ENCODE measurements at regions not wholly inside any gene's neighbourhood (a gene's known extent, or its start where the extent isn't known, plus 50 kb on each side); places are given as distances from the start of the nearest gene placed in this dataset.

DNA sequence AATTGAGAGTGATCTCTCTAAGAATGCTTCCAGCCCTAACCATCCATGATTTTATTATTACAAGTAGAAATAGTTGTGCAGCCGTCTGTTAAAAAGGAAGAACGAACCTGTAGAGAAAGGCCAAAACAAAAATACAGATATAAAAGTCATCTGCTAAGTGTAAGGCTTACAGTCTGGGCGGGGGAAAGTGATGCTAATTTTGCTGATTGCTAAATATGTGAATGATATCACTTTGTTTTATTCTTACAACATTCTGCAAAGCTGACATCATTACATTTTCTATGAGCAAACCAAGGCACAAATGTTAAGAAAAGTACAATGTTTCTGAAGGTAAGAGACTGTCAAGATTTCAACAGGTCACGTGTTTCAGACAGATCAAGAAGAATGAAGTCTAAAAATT is 101.5 kb upstream of the RAP1B start:
- H3K9me3 ChIP-seq = no peaks in the 10 kb centered on the region
- H3K27ac ChIP-seq = no peak overlapping the region
- no peaks in the 10 kb centered on the region for H3K27me3 ChIP-seq
- no peaks in the 10 kb centered on the region for H3K4me1 ChIP-seq
- DNase-seq = no peak
- no peak for TF ChIP-seq CTCF (IDR thresholded peaks at IDR 0.05)
- no peaks in the 10 kb centered on the region for H3K36me3 ChIP-seq
- intact Hi-C loops (cut with DNase I) = no loop called here
- ATAC-seq = no peak
- no peak overlapping the region for H3K4me3 ChIP-seq

DNA sequence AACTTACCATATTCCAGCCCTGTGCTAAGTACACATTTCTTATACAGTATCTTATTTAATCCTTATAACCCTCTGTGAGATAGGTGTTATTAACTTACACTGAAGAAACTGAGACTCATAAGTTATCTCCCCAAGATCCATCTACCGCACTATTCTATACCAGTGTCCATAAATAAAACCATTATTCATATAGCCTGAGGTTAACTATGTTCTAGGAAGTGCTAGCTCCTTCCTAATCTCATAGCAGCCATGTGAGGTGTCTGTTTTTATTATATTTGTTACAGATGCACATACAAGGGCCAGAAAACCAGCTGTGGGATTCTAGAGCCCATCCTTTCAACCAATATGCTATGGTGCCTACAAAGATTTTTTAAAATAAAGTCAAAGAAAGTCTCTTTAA is 100.3 kb upstream of the RAP1B start:
- ATAC-seq (no peak), DNase-seq (no peak)
- Histone ChIP-seq H3K27me3 (no peaks in the 10 kb centered on the region), H3K27ac (no peak overlapping the region), H3K36me3 (no peaks in the 10 kb centered on the region), H3K4me1 (no peaks in the 10 kb centered on the region), H3K4me3 (no peak overlapping the region), H3K9me3 (no peaks in the 10 kb centered on the region)
- intact Hi-C loops (cut with DNase I) = no loop called here
- no peak for TF ChIP-seq CTCF (IDR thresholded peaks at IDR 0.05)

DNA sequence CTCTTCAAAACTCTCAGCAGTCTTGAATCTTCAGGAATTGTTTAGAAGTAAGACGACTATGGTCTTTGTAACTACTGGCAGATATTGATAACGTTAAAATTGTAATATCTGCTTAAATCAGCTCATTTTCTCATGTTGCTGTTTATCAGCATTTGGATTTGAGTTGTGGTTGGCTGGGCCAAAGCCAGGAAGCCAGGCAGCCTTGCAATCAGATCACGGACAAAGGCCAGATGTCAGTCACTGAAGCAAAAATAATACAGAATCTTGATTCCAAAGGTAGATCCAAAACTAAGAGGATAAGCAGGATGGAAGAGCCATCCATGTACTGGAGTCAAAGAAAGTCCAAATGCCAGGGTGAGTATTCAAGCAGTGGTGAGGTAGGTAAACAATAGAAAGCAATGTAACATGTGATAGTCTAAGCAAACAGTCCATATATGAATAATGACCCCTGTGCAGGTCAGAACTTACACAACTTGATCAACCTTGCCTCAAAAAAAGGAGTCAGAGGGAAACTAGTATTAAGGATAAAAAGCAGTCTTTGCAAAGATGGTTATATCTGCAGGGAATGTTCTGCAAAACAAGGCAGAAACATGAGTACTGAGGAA is 95.8 kb upstream of the RAP1B start:
- H3K4me3 ChIP-seq = no peak overlapping the region
- no peak for TF ChIP-seq CTCF (IDR thresholded peaks at IDR 0.05)
- H3K27ac ChIP-seq = no peak overlapping the region
- ATAC-seq (no peak), DNase-seq (no peak)
- no peaks in the 10 kb centered on the region for H3K4me1 ChIP-seq
- intact Hi-C loops (cut with DNase I) = no loop called here
- H3K9me3 ChIP-seq = no peaks in the 10 kb centered on the region
- no peaks in the 10 kb centered on the region for H3K27me3 ChIP-seq
- no peaks in the 10 kb centered on the region for H3K36me3 ChIP-seq

- Histone ChIP-seq H3K9me3 (no peaks in the 10 kb centered on the region), H3K36me3 (no peaks in the 10 kb centered on the region), H3K4me3 (no peak overlapping the region), H3K27ac (no peak overlapping the region), H3K4me1 (no peaks in the 10 kb centered on the region), H3K27me3 (no peaks in the 10 kb centered on the region)
- TF ChIP-seq CTCF (IDR thresholded peaks at IDR 0.05) = no peak
- intact Hi-C loops (cut with DNase I) = no loop called here
- ATAC-seq = no peak
- DNase-seq = no peak
These were observed 94.9 kb upstream of the RAP1B start for GRCh38 chr12:68515793-68516192.

GRCh38 chr12:68521321-68521839 is 89.3 kb upstream of the RAP1B start:
- no peaks in the 10 kb centered on the region for H3K4me1 ChIP-seq
- intact Hi-C loops (cut with DNase I) = no loop called here
- DNase-seq (no peak), ATAC-seq (no peak)
- H3K27ac ChIP-seq = peak overlapping the region; percentile 6
- H3K27me3 ChIP-seq = no peaks in the 10 kb centered on the region
- H3K36me3 ChIP-seq = no peaks in the 10 kb centered on the region
- no peaks in the 10 kb centered on the region for H3K9me3 ChIP-seq
- TF ChIP-seq CTCF (IDR thresholded peaks at IDR 0.05) = no peak
- H3K4me3 ChIP-seq = no peak overlapping the region
